HEK293T (cell line): ENCODE measurements at regions not wholly inside any gene's neighbourhood (a gene's known extent, or its start where the extent isn't known, plus 50 kb on each side); places are given as distances from the start of the nearest gene placed in this dataset.

Experiments used
- ARNT ChIP-seq: fragments of 450-650 bp; IDR thresholded peaks from 2 replicates; pipeline ENCODE4 v1.6.1; 2017; ENCODE audit warnings: mild to moderate bottlenecking
- BHLHE40 ChIP-seq: fragments of 450-650 bp; IDR thresholded peaks from 2 replicates; pipeline ENCODE4 v1.6.1; 2016; ENCODE audit warnings: mild to moderate bottlenecking, moderate library complexity, borderline replicate concordance
- ELF4 ChIP-seq: fragments of 450-650 bp; IDR thresholded peaks from 2 replicates; pipeline ENCODE4 v1.6.1; 2017; ENCODE audit warnings: antibody characterized with exemption
- FOXA1 ChIP-seq: fragments of 450-650 bp; IDR thresholded peaks from 2 replicates; pipeline ENCODE4 v1.6.1; 2016; ENCODE audit warnings: mild to moderate bottlenecking
- FOXK2 ChIP-seq: fragments of 450-650 bp; IDR thresholded peaks from 2 replicates; pipeline ENCODE4 v1.6.1; 2016; ENCODE audit warnings: mild to moderate bottlenecking
- HDGF ChIP-seq: fragments of 450-650 bp; IDR thresholded peaks from 2 replicates; pipeline ENCODE4 v1.6.1; 2017; ENCODE audit warnings: antibody characterized with exemption, borderline replicate concordance
- L3MBTL2 ChIP-seq: fragments of 450-650 bp; conservative IDR thresholded peaks from 2 replicates; pipeline ENCODE4 v1.6.1; 2016; ENCODE audit warnings: mild to moderate bottlenecking
- NFRKB ChIP-seq: fragments of 450-650 bp; IDR thresholded peaks from 2 replicates; pipeline ENCODE4 v1.6.1; 2016; ENCODE audit warnings: mild to moderate bottlenecking, moderate library complexity
- PKNOX1 ChIP-seq: fragments of 450-650 bp; IDR thresholded peaks from 2 replicates; pipeline ENCODE4 v1.6.1; 2016
- SP1 ChIP-seq: fragments of 450-650 bp; IDR thresholded peaks from 2 replicates; pipeline ENCODE4 v1.6.1; 2017
- SUZ12 ChIP-seq: fragments of 450-650 bp; IDR thresholded peaks from 2 replicates; pipeline ENCODE4 v1.6.1; 2016; ENCODE audit warnings: mild to moderate bottlenecking
- TARDBP ChIP-seq: fragments of 450-650 bp; IDR thresholded peaks from 2 replicates; pipeline ENCODE4 v1.6.1; 2016

- no peak for TF ChIP-seq SP1
- TF ChIP-seq BHLHE40 = no peak
- TF ChIP-seq SUZ12 = no peak
- TF ChIP-seq TARDBP = no peak
- TF ChIP-seq HDGF = no peak
- TF ChIP-seq FOXK2 = no peak
- no peak for TF ChIP-seq FOXA1
- no peak for TF ChIP-seq ARNT
- TF ChIP-seq PKNOX1 = no peak
- TF ChIP-seq NFRKB = no peak
- no peak for TF ChIP-seq ELF4
- TF ChIP-seq L3MBTL2 = no peak
These were observed 59.9 kb upstream of the IFNG-AS1 start for GRCh38 chr12:67929384-67929772.
